ENCODE measurements at regions not wholly inside any gene's neighbourhood (a gene's known extent, or its start where the extent isn't known, plus 50 kb on each side); places are given as distances from the start of the nearest gene placed in this dataset.
"Not testable (repeated sequence)": the region's sequence is repeated elsewhere in the genome, so short reads cannot be mapped to it uniquely, and the experiment has no call there.

GRCh38 chr17:33924104-33924503 lies 331.0 kb upstream of the CCL2 start:
- no peak overlapping the region for H3K27ac ChIP-seq
- TF ChIP-seq, protein P1, sequence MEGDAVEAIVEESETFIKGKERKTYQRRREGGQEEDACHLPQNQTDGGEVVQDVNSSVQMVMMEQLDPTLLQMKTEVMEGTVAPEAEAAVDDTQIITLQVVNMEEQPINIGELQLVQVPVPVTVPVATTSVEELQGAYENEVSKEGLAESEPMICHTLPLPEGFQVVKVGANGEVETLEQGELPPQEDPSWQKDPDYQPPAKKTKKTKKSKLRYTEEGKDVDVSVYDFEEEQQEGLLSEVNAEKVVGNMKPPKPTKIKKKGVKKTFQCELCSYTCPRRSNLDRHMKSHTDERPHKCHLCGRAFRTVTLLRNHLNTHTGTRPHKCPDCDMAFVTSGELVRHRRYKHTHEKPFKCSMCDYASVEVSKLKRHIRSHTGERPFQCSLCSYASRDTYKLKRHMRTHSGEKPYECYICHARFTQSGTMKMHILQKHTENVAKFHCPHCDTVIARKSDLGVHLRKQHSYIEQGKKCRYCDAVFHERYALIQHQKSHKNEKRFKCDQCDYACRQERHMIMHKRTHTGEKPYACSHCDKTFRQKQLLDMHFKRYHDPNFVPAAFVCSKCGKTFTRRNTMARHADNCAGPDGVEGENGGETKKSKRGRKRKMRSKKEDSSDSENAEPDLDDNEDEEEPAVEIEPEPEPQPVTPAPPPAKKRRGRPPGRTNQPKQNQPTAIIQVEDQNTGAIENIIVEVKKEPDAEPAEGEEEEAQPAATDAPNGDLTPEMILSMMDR (conservative IDR thresholded peaks at IDR 0.05), result no peak
- no peak for TF ChIP-seq ZFX (IDR thresholded peaks at IDR 0.05)

- no peak for TF ChIP-seq ZFX (IDR thresholded peaks at IDR 0.05)
- TF ChIP-seq, protein P1 (conservative IDR thresholded peaks at IDR 0.05), result no peak
- H3K27ac ChIP-seq, result no peak overlapping the region
These were observed 329.4 kb upstream of the CCL2 start for GRCh38 chr17:33925649-33926048.

- TF ChIP-seq, protein P1 (conservative IDR thresholded peaks at IDR 0.05), result peak; percentile 37
- no peak for TF ChIP-seq ZFX (IDR thresholded peaks at IDR 0.05)
- H3K27ac ChIP-seq, result no peak overlapping the region
These were observed 327.4 kb upstream of the CCL2 start for GRCh38 chr17:33927732-33928133.

DNA sequence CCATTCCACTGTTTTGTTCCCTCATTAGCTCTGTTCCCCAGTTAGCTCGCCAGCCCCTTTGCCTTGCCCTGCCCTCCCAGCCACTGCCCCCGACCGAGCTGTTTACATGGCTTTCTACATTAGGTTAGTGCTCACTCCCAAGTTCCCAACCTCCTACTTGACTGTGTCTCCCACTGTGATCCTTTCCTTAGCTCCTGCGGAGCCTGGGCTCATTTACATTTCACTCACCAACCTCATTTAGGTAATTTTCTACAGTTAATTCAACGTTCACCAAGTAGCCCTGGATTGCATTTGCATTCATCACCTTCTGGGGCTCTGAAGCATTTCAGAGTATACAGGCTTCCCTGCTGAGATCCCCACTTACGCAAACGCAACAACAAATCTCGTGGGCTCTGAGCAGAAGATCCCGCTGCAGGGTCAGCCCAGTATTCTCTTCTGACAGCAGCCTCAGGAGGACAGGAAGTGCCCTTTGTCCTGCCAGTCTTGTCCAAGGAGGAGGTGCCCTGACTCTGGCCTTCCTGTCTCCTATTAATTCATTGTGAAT lies 325.8 kb upstream of the CCL2 start:
- no peak overlapping the region for H3K27ac ChIP-seq
- TF ChIP-seq ZFX (IDR thresholded peaks at IDR 0.05), result no peak
- TF ChIP-seq, protein P1 (conservative IDR thresholded peaks at IDR 0.05), result no peak

DNA sequence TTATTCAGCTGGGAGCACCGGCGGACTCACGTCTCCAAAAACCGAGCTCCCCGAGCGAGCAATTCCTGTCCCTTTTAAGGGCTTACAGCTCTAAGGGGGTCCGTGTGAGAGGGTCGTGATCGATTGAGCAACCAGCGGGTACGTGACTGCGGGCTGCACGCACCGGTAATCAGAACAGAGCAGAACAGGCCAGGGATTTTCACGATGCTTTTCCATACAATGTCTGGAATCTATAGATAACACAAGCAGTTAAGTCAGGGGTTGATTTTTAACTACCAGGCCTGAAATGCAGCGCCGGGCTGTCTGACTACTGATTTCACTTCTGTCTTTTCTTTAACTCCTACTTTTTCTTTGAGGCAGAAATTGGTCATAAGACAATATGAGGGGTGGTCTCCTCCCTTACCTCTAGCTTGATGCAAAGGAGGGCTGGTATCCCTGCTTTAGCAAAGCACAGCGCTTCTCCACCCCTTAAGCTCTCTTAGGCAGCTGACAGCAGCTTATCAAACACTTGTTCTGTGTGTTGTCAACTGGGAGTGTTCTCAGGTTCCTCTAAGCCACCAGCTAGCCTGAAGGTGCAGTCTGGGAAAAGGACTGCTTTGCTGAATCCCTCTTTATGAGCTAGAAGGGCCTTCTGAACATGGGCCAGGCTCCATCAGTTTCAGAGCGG lies 323.8 kb upstream of the CCL2 start:
- H3K27ac ChIP-seq, result not testable (repeated sequence)

GRCh38 chr17:33932996-33933395 lies 322.1 kb upstream of the CCL2 start:
- TF ChIP-seq ZFX (IDR thresholded peaks at IDR 0.05), result no peak
- TF ChIP-seq, protein P1 (conservative IDR thresholded peaks at IDR 0.05), result no peak
- H3K27ac ChIP-seq, result no peak overlapping the region

- TF ChIP-seq, protein P1 (conservative IDR thresholded peaks at IDR 0.05), result no peak
- no peak for TF ChIP-seq ZFX (IDR thresholded peaks at IDR 0.05)
- no peak overlapping the region for H3K27ac ChIP-seq
These were observed 321.5 kb upstream of the CCL2 start for GRCh38 chr17:33933576-33933975.

DNA sequence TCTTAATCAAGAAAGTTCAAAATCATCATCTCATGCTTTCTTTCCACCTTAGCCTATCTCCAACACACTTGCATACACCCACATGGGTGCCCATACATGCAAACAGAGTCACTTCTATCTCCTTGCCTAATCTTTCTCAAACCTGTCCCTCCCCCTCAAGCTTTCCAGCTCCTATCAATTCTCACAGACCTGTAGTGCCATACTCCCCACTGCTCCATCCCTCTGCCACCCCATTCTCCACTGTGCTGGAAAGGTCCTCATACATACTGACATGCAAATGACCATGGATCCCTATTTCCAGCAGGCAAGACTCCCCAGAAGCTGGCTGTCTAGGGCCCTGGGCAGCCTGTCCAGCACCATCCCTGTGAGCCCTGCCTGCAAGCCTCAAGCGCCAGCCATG lies 320.4 kb upstream of the CCL2 start:
- H3K27ac ChIP-seq, result no peak overlapping the region
- TF ChIP-seq, protein P1 (conservative IDR thresholded peaks at IDR 0.05), result no peak
- no peak for TF ChIP-seq ZFX (IDR thresholded peaks at IDR 0.05)
